ENCODE measurements at regions not wholly inside any gene's neighbourhood (a gene's known extent, or its start where the extent isn't known, plus 50 kb on each side); places are given as distances from the start of the nearest gene placed in this dataset.

- WGBS, 2 donors, result 70% methylated on average over 4 of the region's 4 CpGs
Measured at GRCh38 chr1:232459087-232459486, 170.8 kb downstream of the SIPA1L2 start.

GRCh38 chr1:232457595-232457994 is 172.3 kb downstream of the SIPA1L2 start:
- intact Hi-C loops (cut with DNase I), result no loop called here
- H3K27ac ChIP-seq (ENCODE audit: low read depth in 1 of 2, low read length in 2 of 2), result no peak overlapping the region
- H3K9me3 ChIP-seq (ENCODE audit: control insufficient read depth, low read length), result no peaks in the 10 kb centered on the region
- DNase-seq (no peak), ATAC-seq (ENCODE audit: low FRiP score) (no peak)
- WGBS, 2 donors, result 87 to 94% methylated on average over 3 of the region's 3 CpGs
- H3K36me3 ChIP-seq (ENCODE audit: control insufficient read depth in 1 of 2, insufficient read depth in 2 of 2, low read length in 1 of 2), result no peaks in the 10 kb centered on the region
- H3K4me3 ChIP-seq (ENCODE audit: low read length in 2 of 2), result no peak overlapping the region
- H3K4me1 ChIP-seq (ENCODE audit: control insufficient read depth in 1 of 2, insufficient read depth in 2 of 2, low read length in 2 of 2), result no peaks in the 10 kb centered on the region
- H3K27me3 ChIP-seq (ENCODE audit: control insufficient read depth in 1 of 2, insufficient read depth in 2 of 2, low read length in 1 of 2), result no peaks in the 10 kb centered on the region

More at GRCh38 chr1:232459087-232459486, 170.8 kb downstream of the SIPA1L2 start:
- no peak for DNase-seq
- no peaks in the 10 kb centered on the region for H3K36me3 ChIP-seq (ENCODE audit: control insufficient read depth in 1 of 2, insufficient read depth in 2 of 2, low read length in 1 of 2)
- no peaks in the 10 kb centered on the region for H3K27me3 ChIP-seq (ENCODE audit: control insufficient read depth in 1 of 2, insufficient read depth in 2 of 2, low read length in 1 of 2)
- H3K4me1 ChIP-seq (ENCODE audit: control insufficient read depth in 1 of 2, insufficient read depth in 2 of 2, low read length in 2 of 2), result no peaks in the 10 kb centered on the region
- no peak overlapping the region for H3K27ac ChIP-seq (ENCODE audit: low read depth in 1 of 2, low read length in 2 of 2)
- intact Hi-C loops (cut with DNase I), result no loop called here
- ATAC-seq (ENCODE audit: low FRiP score), result no peak
- H3K4me3 ChIP-seq (ENCODE audit: low read length in 2 of 2), result no peak overlapping the region
- no peaks in the 10 kb centered on the region for H3K9me3 ChIP-seq (ENCODE audit: control insufficient read depth, low read length)

GRCh38 chr1:232456714-232457113 is 173.2 kb downstream of the SIPA1L2 start:
- DNase-seq (no peak), ATAC-seq (ENCODE audit: low FRiP score) (no peak)
- 91% methylated on average over 2 of the region's 2 CpGs for WGBS, 2 donors
- intact Hi-C loops (cut with DNase I), result no loop called here
- H3K27me3 ChIP-seq (ENCODE audit: control insufficient read depth in 1 of 2, insufficient read depth in 2 of 2, low read length in 1 of 2), result no peaks in the 10 kb centered on the region
- H3K27ac ChIP-seq (ENCODE audit: low read depth in 1 of 2, low read length in 2 of 2), result no peak overlapping the region
- no peak overlapping the region for H3K4me3 ChIP-seq (ENCODE audit: low read length in 2 of 2)
- H3K36me3 ChIP-seq (ENCODE audit: control insufficient read depth in 1 of 2, insufficient read depth in 2 of 2, low read length in 1 of 2), result no peaks in the 10 kb centered on the region
- H3K9me3 ChIP-seq (ENCODE audit: control insufficient read depth, low read length), result no peaks in the 10 kb centered on the region
- H3K4me1 ChIP-seq (ENCODE audit: control insufficient read depth in 1 of 2, insufficient read depth in 2 of 2, low read length in 2 of 2), result no peaks in the 10 kb centered on the region

- ATAC-seq (ENCODE audit: low FRiP score) (no peak), DNase-seq (no peak)
- intact Hi-C loops (cut with DNase I), result no loop called here
Measured at GRCh38 chr1:232454227-232454886, 175.6 kb downstream of the SIPA1L2 start.

GRCh38 chr1:232452736-232453440 is 177.0 kb downstream of the SIPA1L2 start:
- 94 to 97% methylated on average over 1 of the region's 1 CpG for WGBS, 2 donors
- DNase-seq (no peak), ATAC-seq (ENCODE audit: low FRiP score) (no peak)
- no peak overlapping the region for H3K4me3 ChIP-seq (ENCODE audit: low read length in 2 of 2)
- H3K27me3 ChIP-seq (ENCODE audit: control insufficient read depth in 1 of 2, insufficient read depth in 2 of 2, low read length in 1 of 2), result no peaks in the 10 kb centered on the region
- no peak overlapping the region for H3K27ac ChIP-seq (ENCODE audit: low read depth in 1 of 2, low read length in 2 of 2)
- H3K9me3 ChIP-seq (ENCODE audit: control insufficient read depth, low read length), result no peaks in the 10 kb centered on the region
- no peaks in the 10 kb centered on the region for H3K36me3 ChIP-seq (ENCODE audit: control insufficient read depth in 1 of 2, insufficient read depth in 2 of 2, low read length in 1 of 2)
- intact Hi-C loops (cut with DNase I), result no loop called here
- no peaks in the 10 kb centered on the region for H3K4me1 ChIP-seq (ENCODE audit: control insufficient read depth in 1 of 2, insufficient read depth in 2 of 2, low read length in 2 of 2)

More at GRCh38 chr1:232454227-232454886, 175.6 kb downstream of the SIPA1L2 start:
- no peaks in the 10 kb centered on the region for H3K4me1 ChIP-seq (ENCODE audit: control insufficient read depth in 1 of 2, insufficient read depth in 2 of 2, low read length in 2 of 2)
- no peaks in the 10 kb centered on the region for H3K27me3 ChIP-seq (ENCODE audit: control insufficient read depth in 1 of 2, insufficient read depth in 2 of 2, low read length in 1 of 2)
- no peaks in the 10 kb centered on the region for H3K36me3 ChIP-seq (ENCODE audit: control insufficient read depth in 1 of 2, insufficient read depth in 2 of 2, low read length in 1 of 2)
- 91 to 93% methylated on average over 7 of the region's 7 CpGs for WGBS, 2 donors
- no peak overlapping the region for H3K4me3 ChIP-seq (ENCODE audit: low read length in 2 of 2)
- no peaks in the 10 kb centered on the region for H3K9me3 ChIP-seq (ENCODE audit: control insufficient read depth, low read length)
- no peak overlapping the region for H3K27ac ChIP-seq (ENCODE audit: low read depth in 1 of 2, low read length in 2 of 2)

GRCh38 chr1:232452117-232452516 is 177.8 kb downstream of the SIPA1L2 start:
- no peak for ATAC-seq (ENCODE audit: low FRiP score)
- WGBS, 2 donors, result 78 to 80% methylated on average over 3 of the region's 3 CpGs
- H3K4me3 ChIP-seq (ENCODE audit: low read length in 2 of 2), result no peak overlapping the region
- H3K4me1 ChIP-seq (ENCODE audit: control insufficient read depth in 1 of 2, insufficient read depth in 2 of 2, low read length in 2 of 2), result no peaks in the 10 kb centered on the region
- H3K27ac ChIP-seq (ENCODE audit: low read depth in 1 of 2, low read length in 2 of 2), result no peak overlapping the region
- no peaks in the 10 kb centered on the region for H3K36me3 ChIP-seq (ENCODE audit: control insufficient read depth in 1 of 2, insufficient read depth in 2 of 2, low read length in 1 of 2)
- DNase-seq, result no peak
- intact Hi-C loops (cut with DNase I), result no loop called here
- no peaks in the 10 kb centered on the region for H3K9me3 ChIP-seq (ENCODE audit: control insufficient read depth, low read length)
- no peaks in the 10 kb centered on the region for H3K27me3 ChIP-seq (ENCODE audit: control insufficient read depth in 1 of 2, insufficient read depth in 2 of 2, low read length in 1 of 2)

- H3K4me3 ChIP-seq (ENCODE audit: low read length in 2 of 2), result no peak overlapping the region
- ATAC-seq (ENCODE audit: low FRiP score), result no peak
- intact Hi-C loops (cut with DNase I), result no loop called here
- H3K27me3 ChIP-seq (ENCODE audit: control insufficient read depth in 1 of 2, insufficient read depth in 2 of 2, low read length in 1 of 2), result no peaks in the 10 kb centered on the region
- WGBS, 2 donors, result 70 to 78% methylated on average over 2 of the region's 2 CpGs
- no peaks in the 10 kb centered on the region for H3K36me3 ChIP-seq (ENCODE audit: control insufficient read depth in 1 of 2, insufficient read depth in 2 of 2, low read length in 1 of 2)
- no peak for DNase-seq
- no peak overlapping the region for H3K27ac ChIP-seq (ENCODE audit: low read depth in 1 of 2, low read length in 2 of 2)
- no peaks in the 10 kb centered on the region for H3K9me3 ChIP-seq (ENCODE audit: control insufficient read depth, low read length)
- no peaks in the 10 kb centered on the region for H3K4me1 ChIP-seq (ENCODE audit: control insufficient read depth in 1 of 2, insufficient read depth in 2 of 2, low read length in 2 of 2)
Measured at GRCh38 chr1:232451506-232451905, 178.4 kb downstream of the SIPA1L2 start.

GRCh38 chr1:232450615-232451014 is 179.3 kb downstream of the SIPA1L2 start:
- ATAC-seq (ENCODE audit: low FRiP score), result no peak

GRCh38 chr1:232447125-232447524 is 182.8 kb downstream of the SIPA1L2 start:
- no peak for ATAC-seq (ENCODE audit: low FRiP score)
- intact Hi-C loops (cut with DNase I), result no loop called here
- DNase-seq, result no peak
- Histone ChIP-seq H3K36me3 (ENCODE audit: control insufficient read depth in 1 of 2, insufficient read depth in 2 of 2, low read length in 1 of 2) (peaks cover 0 to 2% of the 10 kb centered on the region in 2 donors), H3K27ac (ENCODE audit: low read depth in 1 of 2, low read length in 2 of 2) (no peak overlapping the region), H3K4me1 (ENCODE audit: control insufficient read depth in 1 of 2, insufficient read depth in 2 of 2, low read length in 2 of 2) (no peaks in the 10 kb centered on the region), H3K4me3 (ENCODE audit: low read length in 2 of 2) (no peak overlapping the region), H3K9me3 (ENCODE audit: control insufficient read depth, low read length) (no peaks in the 10 kb centered on the region), H3K27me3 (ENCODE audit: control insufficient read depth in 1 of 2, insufficient read depth in 2 of 2, low read length in 1 of 2) (no peaks in the 10 kb centered on the region)
- 76 to 84% methylated on average over 2 of the region's 2 CpGs for WGBS, 2 donors

More at GRCh38 chr1:232450615-232451014, 179.3 kb downstream of the SIPA1L2 start:
- Histone ChIP-seq H3K4me1 (ENCODE audit: control insufficient read depth in 1 of 2, insufficient read depth in 2 of 2, low read length in 2 of 2) (no peaks in the 10 kb centered on the region), H3K27ac (ENCODE audit: low read depth in 1 of 2, low read length in 2 of 2) (no peak overlapping the region), H3K27me3 (ENCODE audit: control insufficient read depth in 1 of 2, insufficient read depth in 2 of 2, low read length in 1 of 2) (no peaks in the 10 kb centered on the region), H3K4me3 (ENCODE audit: low read length in 2 of 2) (no peak overlapping the region), H3K36me3 (ENCODE audit: control insufficient read depth in 1 of 2, insufficient read depth in 2 of 2, low read length in 1 of 2) (no peaks in the 10 kb centered on the region), H3K9me3 (ENCODE audit: control insufficient read depth, low read length) (no peaks in the 10 kb centered on the region)
- no peak for DNase-seq
- 91 to 96% methylated on average over 1 of the region's 1 CpG for WGBS, 2 donors
- intact Hi-C loops (cut with DNase I), result no loop called here
